H7 (cell line): ENCODE measurements at regions not wholly inside any gene's neighbourhood (a gene's known extent, or its start where the extent isn't known, plus 50 kb on each side); places are given as distances from the start of the nearest gene placed in this dataset.

Experiments
- DNase-seq: peaks from one replicate; pipeline ENCODE4 v3.0.0; 2012
- H3K27me3 ChIP-seq: 2 replicates; pipeline ENCODE4 v1.6.0; 2011; ENCODE audit warnings: mild to moderate bottlenecking, low read length; ENCODE audit not compliant: control insufficient read depth, insufficient read depth
- H3K36me3 ChIP-seq: replicated peaks from 2 replicates; pipeline ENCODE4 v1.5.1; 2011; ENCODE audit warnings: low read length; ENCODE audit not compliant: control insufficient read depth, insufficient read depth
- H3K4me3 ChIP-seq: 2 replicates; pipeline ENCODE4 v1.5.1; 2011; ENCODE audit warnings: low read depth, mild to moderate bottlenecking, control low read depth, low read length, moderate library complexity; ENCODE audit not compliant: insufficient read depth

DNA sequence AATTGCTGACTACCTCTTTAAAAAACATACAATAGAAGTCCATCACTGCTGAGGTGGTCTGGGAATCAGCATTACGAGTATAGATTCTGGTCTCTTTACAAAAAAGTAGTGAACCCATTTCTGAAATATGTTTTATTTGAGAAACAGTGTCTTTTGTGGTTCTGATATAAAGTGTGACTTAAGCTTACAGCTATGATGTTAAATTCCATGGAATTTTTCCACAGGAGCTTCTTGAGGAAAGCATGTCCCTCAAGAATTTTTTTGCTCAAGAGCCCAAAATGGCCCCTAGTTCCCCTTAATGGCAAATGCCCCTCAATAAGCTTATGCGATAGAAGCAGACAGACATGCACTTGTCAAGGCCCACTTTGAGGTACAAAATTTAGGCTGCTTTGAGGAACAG lies 265.7 kb downstream of the FAM170A start:
- Histone ChIP-seq H3K27me3 (no peaks in the 10 kb centered on the region), H3K36me3 (no peaks in the 10 kb centered on the region), H3K4me3 (no peak overlapping the region)
- no peak for DNase-seq

DNA sequence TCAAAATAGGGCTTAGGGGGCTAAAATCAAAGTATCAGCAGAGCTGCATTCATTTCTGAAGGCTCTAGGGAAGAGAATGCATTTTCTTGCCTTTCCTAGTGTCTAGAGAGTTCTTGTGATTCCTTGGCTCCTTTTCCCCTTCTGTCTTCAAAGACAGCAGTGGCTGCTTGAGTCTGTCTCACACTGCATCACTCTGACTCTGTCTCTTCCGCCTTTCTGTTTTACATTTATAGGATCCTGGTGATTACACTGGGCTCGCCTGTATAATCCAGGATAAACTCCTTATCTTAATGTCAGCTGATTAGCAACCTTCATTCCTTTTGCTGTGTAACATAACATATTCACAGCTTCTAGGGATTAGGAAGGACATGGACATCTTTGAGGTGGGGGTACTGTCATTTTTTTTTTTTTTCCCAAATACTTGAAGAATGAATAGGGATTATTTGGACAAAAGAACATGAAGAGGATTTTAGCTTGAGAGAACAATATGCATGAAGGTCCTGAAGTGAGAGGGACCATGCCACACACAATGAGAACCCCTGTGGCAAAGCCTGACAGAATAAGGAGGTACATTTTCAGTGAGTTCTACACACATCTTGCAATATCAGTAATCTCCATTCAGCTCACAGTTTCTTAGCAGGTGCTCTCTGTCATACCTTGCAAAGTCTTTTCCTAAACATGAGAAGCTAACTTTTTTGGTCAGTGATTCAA lies 267.6 kb downstream of the FAM170A start:
- no peaks in the 10 kb centered on the region for H3K27me3 ChIP-seq
- DNase-seq: no peak
- no peak overlapping the region for H3K4me3 ChIP-seq
- H3K36me3 ChIP-seq: no peaks in the 10 kb centered on the region

DNA sequence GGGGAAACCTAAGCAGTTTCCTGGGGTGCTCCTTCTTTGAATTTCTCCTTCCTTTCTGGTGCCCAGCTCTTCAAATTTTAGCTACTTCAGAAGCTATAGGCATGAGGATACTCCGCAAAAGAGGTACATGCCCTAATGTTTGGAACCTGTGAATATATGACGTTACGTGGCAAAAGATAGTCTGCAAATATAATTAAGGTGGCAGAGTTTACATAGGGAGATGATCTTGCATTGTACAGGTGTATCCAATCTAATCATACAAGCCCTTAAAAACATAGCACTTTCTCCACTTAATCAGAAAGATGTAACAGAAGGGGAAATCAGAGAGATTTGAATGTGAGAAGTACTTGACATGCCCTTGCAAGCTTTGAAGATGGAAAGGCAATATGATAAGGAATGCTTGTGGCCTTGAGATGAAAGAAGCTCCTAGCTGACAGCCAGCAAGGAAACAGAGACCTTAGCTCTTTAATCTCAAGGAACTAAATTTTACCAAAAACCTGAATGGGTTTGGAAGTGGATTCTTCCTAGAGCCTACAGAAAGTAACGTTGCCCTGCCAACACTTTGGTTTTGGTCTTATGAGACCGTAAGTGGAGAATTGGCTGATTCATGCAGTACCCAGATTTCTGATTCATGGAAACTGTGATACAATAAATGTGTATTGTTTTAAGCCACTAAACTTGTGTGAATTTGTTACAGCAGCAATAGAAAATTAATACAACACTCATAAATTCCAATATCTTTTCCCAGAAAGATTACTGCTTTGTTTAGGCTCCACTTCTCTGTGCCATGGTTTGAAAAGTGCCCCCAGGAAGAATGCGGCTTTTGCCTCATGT lies 268.4 kb downstream of the FAM170A start:
- Histone ChIP-seq H3K27me3 (no peaks in the 10 kb centered on the region), H3K36me3 (no peaks in the 10 kb centered on the region), H3K4me3 (no peak overlapping the region)
- no peak for DNase-seq

DNA sequence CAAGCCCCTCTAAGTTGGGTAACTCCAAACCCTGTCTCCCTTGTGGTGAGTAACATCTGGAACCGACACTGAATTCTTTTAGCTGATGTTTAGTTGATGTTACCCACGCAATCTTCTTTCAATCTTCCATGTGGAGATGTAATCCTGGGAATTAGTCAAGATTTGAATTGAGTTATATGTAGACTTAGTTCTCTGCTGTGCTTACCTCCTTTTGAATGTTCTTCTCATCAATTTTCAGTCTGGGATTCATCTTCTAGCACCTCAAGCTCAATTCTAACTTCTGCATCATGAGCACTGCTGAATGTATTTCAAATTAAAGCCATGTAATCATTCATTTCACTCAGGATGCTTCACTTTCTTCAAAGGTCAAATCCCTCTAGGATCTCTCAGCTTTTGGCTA lies 270.6 kb downstream of the FAM170A start:
- H3K27me3 ChIP-seq: no peaks in the 10 kb centered on the region
- H3K4me3 ChIP-seq: no peak overlapping the region
- H3K36me3 ChIP-seq: no peaks in the 10 kb centered on the region
- DNase-seq: no peak

DNA sequence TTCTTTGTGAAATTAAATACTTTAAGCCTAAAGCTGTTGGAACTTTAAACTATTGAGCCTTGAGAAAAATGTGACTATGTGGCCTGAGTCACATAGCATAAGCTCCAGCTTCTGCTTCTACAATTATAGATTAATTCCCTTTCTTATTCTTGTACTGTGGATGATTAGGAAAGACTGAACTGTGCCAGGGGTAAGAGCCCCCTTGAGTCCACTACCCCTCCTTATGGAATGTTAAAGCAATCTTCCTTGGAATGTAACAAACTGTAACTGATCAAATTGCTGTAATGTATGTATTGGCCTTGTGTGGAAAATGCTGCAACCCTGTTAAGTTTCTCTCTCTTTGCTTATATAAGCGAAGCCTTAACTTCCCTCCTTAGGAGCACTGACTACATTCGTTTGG lies 273.2 kb downstream of the FAM170A start:
- Histone ChIP-seq H3K36me3 (no peaks in the 10 kb centered on the region), H3K4me3 (no peak overlapping the region), H3K27me3 (no peaks in the 10 kb centered on the region)
- no peak for DNase-seq

DNA sequence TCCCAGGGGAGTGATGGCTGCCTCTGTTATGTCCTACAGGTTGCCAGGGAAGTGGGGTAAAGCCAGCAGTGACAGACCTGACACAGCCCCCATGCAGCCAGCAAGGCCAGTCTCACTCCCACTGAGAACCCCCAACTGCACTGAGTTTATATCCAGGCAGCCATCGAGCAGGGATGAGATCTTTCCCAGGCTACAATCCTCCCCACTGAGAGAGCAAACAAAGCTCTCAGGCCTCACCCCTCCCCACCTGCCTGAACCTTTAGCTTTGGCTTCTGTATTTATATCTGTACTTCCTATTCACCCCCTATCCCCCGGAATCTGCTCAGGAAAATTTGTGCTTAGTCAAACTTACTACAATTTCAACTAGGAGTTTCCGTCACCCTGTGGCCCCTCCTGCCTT lies 284.1 kb downstream of the FAM170A start:
- Histone ChIP-seq H3K4me3 (no peak overlapping the region), H3K27me3 (no peaks in the 10 kb centered on the region), H3K36me3 (no peaks in the 10 kb centered on the region)
- peak; percentile 4 for DNase-seq

DNA sequence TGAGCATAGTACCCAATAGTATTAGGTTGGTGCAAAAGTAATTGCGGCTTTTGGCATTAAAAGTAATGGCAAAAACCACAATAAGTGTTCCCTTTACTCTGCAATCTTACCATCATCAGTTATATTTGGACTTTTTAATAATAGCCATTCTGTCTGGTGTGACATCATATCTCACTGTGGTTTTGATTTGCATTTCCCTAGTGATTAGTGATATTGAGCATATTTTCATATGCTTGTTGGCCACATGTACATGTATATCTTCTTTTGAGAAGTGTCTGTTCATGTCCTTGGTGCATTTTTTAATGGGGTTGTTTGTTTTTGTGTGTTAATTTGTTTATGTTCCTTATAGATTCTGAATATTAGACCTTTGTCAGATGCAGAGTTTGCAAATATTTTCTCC lies 289.9 kb downstream of the FAM170A start:
- H3K36me3 ChIP-seq: no peaks in the 10 kb centered on the region
- DNase-seq: no peak
- H3K27me3 ChIP-seq: no peaks in the 10 kb centered on the region
- H3K4me3 ChIP-seq: no peak overlapping the region

DNA sequence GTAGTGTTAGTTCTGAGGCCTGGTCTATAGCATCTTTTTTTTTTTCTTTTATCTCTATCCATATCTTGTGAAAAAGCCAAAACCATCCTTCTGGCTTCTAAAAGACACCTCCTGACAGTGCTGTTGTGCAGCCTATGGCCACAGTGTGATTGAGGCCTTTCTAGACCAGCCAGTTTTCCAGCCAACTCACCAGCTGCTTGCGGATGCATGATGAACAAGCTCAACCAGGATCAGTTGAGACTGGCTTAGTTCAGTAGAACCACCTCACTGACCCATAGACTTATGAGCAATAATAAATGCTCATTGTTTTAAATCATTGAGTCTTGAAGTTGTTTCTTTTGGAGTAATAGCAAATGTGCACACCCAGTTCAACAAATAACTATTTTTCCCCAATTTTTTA lies 296.9 kb downstream of the FAM170A start:
- Histone ChIP-seq H3K27me3 (no peaks in the 10 kb centered on the region), H3K4me3 (no peak overlapping the region), H3K36me3 (no peaks in the 10 kb centered on the region)
- no peak for DNase-seq

DNA sequence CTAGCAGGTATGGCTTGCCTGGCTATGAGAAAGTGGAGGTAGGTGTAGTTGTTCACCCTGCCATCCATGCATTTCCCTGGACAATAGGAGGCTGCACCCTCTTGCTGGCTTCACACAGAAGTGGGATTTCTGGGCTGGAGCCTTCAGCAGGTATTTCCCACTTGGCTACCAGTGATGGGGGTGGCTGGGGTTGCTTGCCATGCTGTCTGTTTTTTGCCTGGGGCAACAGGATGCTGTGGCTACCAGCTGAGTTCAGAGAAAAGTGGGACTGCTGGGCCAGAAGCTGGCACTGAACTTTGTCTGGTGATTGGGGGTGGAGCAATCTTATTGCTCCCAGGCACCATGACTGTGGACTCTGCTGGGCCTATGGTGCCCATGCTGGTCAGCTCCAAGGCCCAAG lies 299.6 kb downstream of the FAM170A start:
- DNase-seq: no peak
- Histone ChIP-seq H3K27me3 (no peaks in the 10 kb centered on the region), H3K4me3 (no peak overlapping the region), H3K36me3 (no peaks in the 10 kb centered on the region)

DNA sequence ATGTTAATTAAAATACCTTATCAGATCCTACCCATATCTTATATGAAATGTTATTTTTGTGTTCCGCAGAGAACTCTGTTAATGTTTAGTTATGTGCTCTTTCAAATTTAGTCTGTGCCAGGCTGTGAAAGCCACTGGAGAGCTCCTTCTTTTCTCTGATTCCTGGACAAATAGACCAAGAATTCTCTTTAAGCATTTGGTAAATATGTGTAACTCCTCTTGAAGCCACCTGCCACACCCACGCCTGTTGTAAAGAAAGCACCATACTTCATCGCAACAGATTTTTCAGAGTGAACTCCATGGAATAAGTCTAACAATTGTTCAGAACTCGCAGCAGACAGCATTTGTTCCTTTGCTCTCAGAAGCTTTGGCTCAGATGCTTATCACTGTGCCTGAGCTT lies 301.1 kb downstream of the FAM170A start:
- no peak overlapping the region for H3K4me3 ChIP-seq

DNA sequence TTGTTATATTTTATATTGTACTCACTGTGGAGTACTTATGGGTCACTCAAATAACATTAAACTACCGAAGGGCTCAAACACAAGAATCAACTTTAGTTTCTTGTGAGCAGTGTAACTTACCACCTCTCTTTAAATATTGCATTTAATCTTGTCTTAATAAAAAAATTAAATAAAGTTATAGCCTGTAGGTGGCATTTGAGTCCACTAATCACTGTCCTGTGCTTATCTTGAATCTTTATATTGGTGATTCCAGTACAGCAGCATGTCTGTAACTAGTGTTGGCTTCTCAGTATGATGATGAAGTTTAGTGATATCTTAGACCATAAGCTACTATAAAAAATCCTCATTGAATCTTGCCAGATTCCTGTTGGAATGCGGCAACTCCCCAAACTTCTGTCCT lies 313.8 kb downstream of the FAM170A start:
- no peaks in the 10 kb centered on the region for H3K27me3 ChIP-seq
- no peak for DNase-seq
- H3K4me3 ChIP-seq: no peak overlapping the region
- no peaks in the 10 kb centered on the region for H3K36me3 ChIP-seq

More for the DNA sequence above, 301.1 kb downstream of the FAM170A start:
- Histone ChIP-seq H3K36me3 (no peaks in the 10 kb centered on the region), H3K27me3 (no peaks in the 10 kb centered on the region)
- no peak for DNase-seq

DNA sequence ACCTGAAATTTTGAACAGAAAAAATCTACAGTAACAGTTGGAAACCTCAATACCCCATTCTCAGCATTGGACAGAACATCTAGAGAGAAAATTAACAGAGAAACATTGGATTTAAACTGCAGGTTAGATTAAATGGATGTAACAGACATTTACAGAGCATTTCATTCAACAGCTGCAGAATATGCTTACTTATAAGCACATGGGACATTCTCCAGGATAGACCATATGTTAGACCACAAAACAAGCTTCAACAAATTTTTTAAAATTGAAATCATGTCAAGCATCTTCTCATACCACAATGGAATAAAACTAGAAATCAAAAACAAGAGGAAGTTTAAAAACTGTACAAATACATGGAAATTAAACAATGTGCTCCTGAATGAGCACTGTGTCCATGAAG lies 316.3 kb downstream of the FAM170A start:
- Histone ChIP-seq H3K4me3 (no peak overlapping the region), H3K36me3 (no peaks in the 10 kb centered on the region), H3K27me3 (no peaks in the 10 kb centered on the region)
- no peak for DNase-seq

DNA sequence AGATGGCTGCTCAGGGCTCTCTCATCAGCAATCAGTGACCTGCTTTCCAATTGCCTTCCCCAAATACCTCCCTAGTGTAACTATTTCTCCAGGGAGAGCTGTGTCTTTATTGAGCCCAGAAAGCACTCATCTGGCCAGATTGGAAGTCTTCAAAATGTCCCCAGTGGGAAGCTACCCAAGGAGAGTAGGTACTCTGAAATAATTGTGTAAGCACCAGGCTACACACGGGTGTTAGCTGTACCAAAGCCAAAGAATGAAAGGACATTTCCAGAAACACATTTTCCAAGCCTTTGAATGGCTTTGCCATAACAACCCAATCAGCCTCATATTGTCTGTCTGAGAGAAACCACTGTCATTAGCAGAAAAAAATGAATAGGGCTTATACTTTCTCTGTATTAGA lies 318.8 kb downstream of the FAM170A start:
- Histone ChIP-seq H3K4me3 (no peak overlapping the region), H3K27me3 (no peaks in the 10 kb centered on the region), H3K36me3 (no peaks in the 10 kb centered on the region)
- no peak for DNase-seq

DNA sequence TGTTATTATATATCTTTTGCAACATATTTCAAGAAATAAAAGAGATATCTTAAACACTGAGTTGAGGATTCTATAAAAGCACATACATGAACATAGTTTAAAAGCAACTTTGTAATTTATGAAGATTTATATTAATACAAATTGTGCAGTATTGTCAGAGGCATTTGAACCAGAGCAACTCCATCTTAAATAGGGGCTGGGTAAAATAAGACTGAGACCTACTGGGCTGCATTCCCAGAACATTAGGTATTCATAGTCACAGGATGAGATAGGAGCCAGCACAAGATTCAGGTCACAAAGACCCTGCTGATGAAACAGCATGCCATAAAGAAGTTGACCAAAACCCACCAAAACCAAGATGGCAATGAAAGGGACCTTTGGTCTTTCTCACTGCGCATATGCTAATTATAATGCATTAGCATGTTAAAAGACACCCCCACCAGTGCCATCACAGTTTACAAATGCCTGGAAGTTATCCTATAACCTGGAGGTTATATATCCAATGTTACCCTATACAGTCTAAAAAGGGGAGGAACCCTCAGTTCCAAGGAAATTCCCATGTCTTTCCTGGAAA lies 320.2 kb downstream of the FAM170A start:
- DNase-seq: no peak
- Histone ChIP-seq H3K4me3 (no peak overlapping the region), H3K27me3 (no peaks in the 10 kb centered on the region), H3K36me3 (no peaks in the 10 kb centered on the region)

DNA sequence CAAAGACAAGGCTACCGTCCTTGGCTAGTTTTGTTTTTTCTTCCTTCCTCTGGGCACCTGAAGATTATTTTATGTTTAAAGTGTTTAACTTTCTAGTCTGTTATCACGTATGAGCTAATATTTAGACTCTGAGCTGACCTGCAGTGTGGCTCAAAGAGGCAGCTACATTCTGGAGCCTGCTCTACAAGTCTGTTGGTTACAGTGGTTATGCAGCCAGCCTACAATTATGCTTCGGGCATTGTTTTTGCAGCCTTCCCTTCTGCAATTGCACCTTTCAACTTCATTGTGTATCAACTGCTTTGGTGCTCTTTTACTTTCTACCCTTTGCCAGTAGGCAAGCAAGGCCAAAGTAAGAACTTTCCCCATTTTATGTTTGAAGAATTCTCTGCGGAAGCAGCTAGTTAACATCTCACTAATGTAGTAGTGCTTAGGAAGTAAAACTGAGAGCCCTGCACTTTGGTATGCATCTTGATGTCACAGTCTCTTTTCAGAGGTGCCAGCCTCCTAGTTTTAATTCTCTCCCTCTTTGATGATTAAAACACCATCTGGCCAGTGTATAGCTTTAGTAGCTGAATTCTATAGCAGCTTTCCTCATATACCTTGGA lies 322.1 kb downstream of the FAM170A start:
- no peak overlapping the region for H3K4me3 ChIP-seq
- H3K27me3 ChIP-seq: no peaks in the 10 kb centered on the region
- no peaks in the 10 kb centered on the region for H3K36me3 ChIP-seq
- no peak for DNase-seq
